ENCODE measurements at regions not wholly inside any gene's neighbourhood (a gene's known extent, or its start where the extent isn't known, plus 50 kb on each side); places are given as distances from the start of the nearest gene placed in this dataset.

GRCh38 chr6:145350928-145351327 lies 384.4 kb downstream of the EPM2A start:
- no peaks in the 10 kb centered on the region for H3K27me3 ChIP-seq (replicated peaks; ENCODE audit: control insufficient read depth, insufficient read depth, low read length)
- no peaks in the 10 kb centered on the region for H3K27me3 Mint-ChIP-seq (ENCODE audit: insufficient read depth, unreplicated experiment)
- TF ChIP-seq CTCF (IDR thresholded peaks at IDR 0.05; ENCODE audit: insufficient read depth in 1 of 2, low read depth in 1 of 2, low read length in 1 of 2, severe bottlenecking in 1 of 2, unreplicated experiment in 1 of 2) = no peak
- BruUV-seq (replicated peaks) = no TSS peak
- H3K9me3 Mint-ChIP-seq (ENCODE audit: unreplicated experiment) = no peaks in the 10 kb centered on the region
- no peak overlapping the region for H3K27ac Mint-ChIP-seq (ENCODE audit: unreplicated experiment)
- intact Hi-C loops (cut with micrococcal nuclease; ENCODE audit: unreplicated experiment) = loop anchor here (1.0 kb wide), 1 partner anchor 282 kb away; no protein-coding TSS in a partner anchor
- no peaks in the 10 kb centered on the region for H3K4me1 ChIP-seq
- H3K36me3 Mint-ChIP-seq (ENCODE audit: insufficient read depth, unreplicated experiment) = no peaks in the 10 kb centered on the region
- POLR2A ChIA-PET = no interaction called here
- no peaks in the 10 kb centered on the region for H3K9me3 ChIP-seq
- no peaks in the 10 kb centered on the region for H3K36me3 ChIP-seq (ENCODE audit: control insufficient read depth, insufficient read depth, low read length)
- CTCF ChIA-PET = interaction anchor here (1.9 kb wide), 1 partner anchor 283 kb away, joined by 6 read pairs; no protein-coding TSS in a partner anchor
- no peak overlapping the region for H3K4me3 Mint-ChIP-seq (ENCODE audit: unreplicated experiment)
- no peak overlapping the region for H3K4me3 ChIP-seq (ENCODE audit: low read depth, low read length)
- no peak for DNase-seq
- H3K4me1 Mint-ChIP-seq (ENCODE audit: low read depth, unreplicated experiment) = peaks cover 13% of the 10 kb centered on the region

- ChIA-PET CTCF (no interaction called here), POLR2A (no interaction called here)
- Mint-ChIP-seq H3K36me3 (ENCODE audit: insufficient read depth, unreplicated experiment) (no peaks in the 10 kb centered on the region), H3K27ac (ENCODE audit: unreplicated experiment) (no peak overlapping the region), H3K4me1 (ENCODE audit: low read depth, unreplicated experiment) (peaks cover 13% of the 10 kb centered on the region), H3K9me3 (ENCODE audit: unreplicated experiment) (no peaks in the 10 kb centered on the region), H3K27me3 (ENCODE audit: insufficient read depth, unreplicated experiment) (no peaks in the 10 kb centered on the region), H3K4me3 (ENCODE audit: unreplicated experiment) (no peak overlapping the region)
- Histone ChIP-seq H3K4me3 (ENCODE audit: low read depth, low read length) (no peak overlapping the region), H3K27me3 (replicated peaks; ENCODE audit: control insufficient read depth, insufficient read depth, low read length) (no peaks in the 10 kb centered on the region), H3K36me3 (ENCODE audit: control insufficient read depth, insufficient read depth, low read length) (no peaks in the 10 kb centered on the region), H3K9me3 (no peaks in the 10 kb centered on the region), H3K4me1 (no peaks in the 10 kb centered on the region)
- TF ChIP-seq CTCF (IDR thresholded peaks at IDR 0.05; ENCODE audit: insufficient read depth in 1 of 2, low read depth in 1 of 2, low read length in 1 of 2, severe bottlenecking in 1 of 2, unreplicated experiment in 1 of 2) = no peak
- intact Hi-C loops (cut with micrococcal nuclease; ENCODE audit: unreplicated experiment) = no loop called here
- BruUV-seq (replicated peaks) = no TSS peak
- no peak for DNase-seq
Observed at GRCh38 chr6:145352382-145353080, 382.8 kb downstream of the EPM2A start.

GRCh38 chr6:145360865-145361264 lies 374.5 kb downstream of the EPM2A start:
- H3K4me1 ChIP-seq = no peaks in the 10 kb centered on the region
- H3K27me3 ChIP-seq (replicated peaks; ENCODE audit: control insufficient read depth, insufficient read depth, low read length) = no peaks in the 10 kb centered on the region
- no peak overlapping the region for H3K4me3 Mint-ChIP-seq (ENCODE audit: unreplicated experiment)
- intact Hi-C loops (cut with micrococcal nuclease; ENCODE audit: unreplicated experiment) = no loop called here
- no peak for TF ChIP-seq CTCF (IDR thresholded peaks at IDR 0.05; ENCODE audit: insufficient read depth in 1 of 2, low read depth in 1 of 2, low read length in 1 of 2, severe bottlenecking in 1 of 2, unreplicated experiment in 1 of 2)
- CTCF ChIA-PET = no interaction called here
- no peaks in the 10 kb centered on the region for H3K36me3 Mint-ChIP-seq (ENCODE audit: insufficient read depth, unreplicated experiment)
- no peaks in the 10 kb centered on the region for H3K36me3 ChIP-seq (ENCODE audit: control insufficient read depth, insufficient read depth, low read length)
- peaks cover 11% of the 10 kb centered on the region for H3K9me3 Mint-ChIP-seq (ENCODE audit: unreplicated experiment)
- DNase-seq = peak; percentile 27 to 53
- POLR2A ChIA-PET = no interaction called here
- peaks cover 11% of the 10 kb centered on the region for H3K4me1 Mint-ChIP-seq (ENCODE audit: low read depth, unreplicated experiment)
- BruUV-seq (replicated peaks) = no TSS peak
- peaks cover 3% of the 10 kb centered on the region; the same call in 1 of the 2 replicates for H3K9me3 ChIP-seq
- H3K27me3 Mint-ChIP-seq (ENCODE audit: insufficient read depth, unreplicated experiment) = no peaks in the 10 kb centered on the region
- no peak overlapping the region for H3K4me3 ChIP-seq (ENCODE audit: low read depth, low read length)
- peak overlapping the region; percentile 39 for H3K27ac Mint-ChIP-seq (ENCODE audit: unreplicated experiment)
